HFF-Myc (cell line): ENCODE measurements at regions not wholly inside any gene's neighbourhood (a gene's known extent, or its start where the extent isn't known, plus 50 kb on each side); places are given as distances from the start of the nearest gene placed in this dataset.

Experiments used
- DNase-seq: peaks from one replicate; pipeline ENCODE4 v3.0.0-alpha.2; 2011; ENCODE audit warnings: low read depth; ENCODE audit errors: extremely low read depth
- H3K4me3 ChIP-seq: replicated peaks from 2 replicates; pipeline ENCODE4 v1.5.1; 2011; ENCODE audit warnings: low read depth, mild to moderate bottlenecking, control low read depth, low read length
- TF ChIP-seq, protein P1 (sequence below): IDR thresholded peaks from 2 replicates; pipeline ENCODE4 v1.5.1; 2012; ENCODE audit warnings: mild to moderate bottlenecking, low read depth, low read length, control low read depth; ENCODE audit errors: missing control alignments

DNA sequence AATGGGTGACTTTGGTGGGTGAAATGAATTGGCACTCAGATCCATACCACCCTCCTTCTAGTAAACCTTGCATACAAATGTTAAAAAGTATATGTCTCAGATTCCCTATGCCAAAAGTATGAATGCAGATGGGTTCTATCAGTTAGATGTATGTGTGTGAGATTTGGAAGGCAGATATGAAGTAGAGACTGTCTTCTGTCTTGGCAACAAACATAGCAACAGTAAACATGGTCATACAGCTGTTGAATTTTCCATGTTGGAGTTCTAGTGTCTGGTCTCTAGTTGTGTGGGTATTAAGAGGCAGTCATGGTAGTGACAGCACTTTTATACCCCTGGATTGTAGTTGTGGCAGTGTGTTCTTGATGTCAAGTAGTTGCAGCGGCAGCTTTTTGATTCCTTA, 125.6 kb upstream of the PITX1 start:
- no peak for DNase-seq
- no peak overlapping the region for H3K4me3 ChIP-seq
- TF ChIP-seq, protein P1, sequence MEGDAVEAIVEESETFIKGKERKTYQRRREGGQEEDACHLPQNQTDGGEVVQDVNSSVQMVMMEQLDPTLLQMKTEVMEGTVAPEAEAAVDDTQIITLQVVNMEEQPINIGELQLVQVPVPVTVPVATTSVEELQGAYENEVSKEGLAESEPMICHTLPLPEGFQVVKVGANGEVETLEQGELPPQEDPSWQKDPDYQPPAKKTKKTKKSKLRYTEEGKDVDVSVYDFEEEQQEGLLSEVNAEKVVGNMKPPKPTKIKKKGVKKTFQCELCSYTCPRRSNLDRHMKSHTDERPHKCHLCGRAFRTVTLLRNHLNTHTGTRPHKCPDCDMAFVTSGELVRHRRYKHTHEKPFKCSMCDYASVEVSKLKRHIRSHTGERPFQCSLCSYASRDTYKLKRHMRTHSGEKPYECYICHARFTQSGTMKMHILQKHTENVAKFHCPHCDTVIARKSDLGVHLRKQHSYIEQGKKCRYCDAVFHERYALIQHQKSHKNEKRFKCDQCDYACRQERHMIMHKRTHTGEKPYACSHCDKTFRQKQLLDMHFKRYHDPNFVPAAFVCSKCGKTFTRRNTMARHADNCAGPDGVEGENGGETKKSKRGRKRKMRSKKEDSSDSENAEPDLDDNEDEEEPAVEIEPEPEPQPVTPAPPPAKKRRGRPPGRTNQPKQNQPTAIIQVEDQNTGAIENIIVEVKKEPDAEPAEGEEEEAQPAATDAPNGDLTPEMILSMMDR: no peak

DNA sequence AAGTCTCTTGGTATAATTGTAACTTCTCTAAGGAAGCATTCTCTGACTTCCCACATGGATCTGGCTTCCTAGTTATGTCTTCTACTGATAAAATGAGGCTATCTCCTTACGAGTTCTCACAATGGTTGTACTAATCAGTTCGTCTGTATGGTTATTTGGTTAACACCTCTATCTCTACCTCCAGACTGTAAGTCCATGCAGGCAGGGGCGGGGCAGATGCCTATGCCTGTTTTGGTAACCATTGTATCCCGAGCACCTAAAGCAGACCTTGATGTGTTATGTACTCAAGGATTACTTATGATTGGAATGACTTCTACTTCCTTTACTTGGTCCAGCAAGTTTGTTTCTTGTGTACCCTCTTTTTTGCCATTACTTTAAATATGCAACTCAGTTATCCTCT, 125.0 kb upstream of the PITX1 start:
- TF ChIP-seq, protein P1: no peak
- H3K4me3 ChIP-seq: no peak overlapping the region
- no peak for DNase-seq

- no peak overlapping the region for H3K4me3 ChIP-seq
- TF ChIP-seq, protein P1: no peak
- DNase-seq: no peak
Measured at GRCh38 chr5:135158314-135158697, 124.3 kb upstream of the PITX1 start.

- DNase-seq: no peak
- TF ChIP-seq, protein P1: no peak
- H3K4me3 ChIP-seq: no peak overlapping the region
Measured at GRCh38 chr5:135157421-135158313, 123.6 kb upstream of the PITX1 start.

- TF ChIP-seq, protein P1: no peak
Measured at GRCh38 chr5:135156715-135157404, 122.8 kb upstream of the PITX1 start.

DNA sequence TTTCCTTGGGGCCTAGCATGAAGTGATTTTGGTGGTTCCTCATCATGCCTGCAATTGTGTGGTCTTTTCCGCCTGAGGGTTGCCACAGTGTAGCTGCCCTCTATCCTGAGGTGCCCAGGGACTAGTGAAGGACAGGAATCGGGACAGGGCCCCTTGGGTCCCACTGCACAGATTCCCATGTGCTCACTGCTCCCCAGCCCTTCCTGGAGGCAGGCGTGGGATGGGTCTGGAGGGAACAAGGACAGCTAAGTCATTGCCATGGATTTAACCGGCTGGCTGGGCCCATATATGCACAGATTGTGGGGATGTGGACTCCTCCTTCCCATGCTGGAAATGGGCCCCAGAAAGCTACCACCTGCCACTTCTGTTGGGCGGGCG, 122.3 kb upstream of the PITX1 start:
- no peak for DNase-seq
- TF ChIP-seq, protein P1: no peak

More at GRCh38 chr5:135156715-135157404, 122.8 kb upstream of the PITX1 start:
- H3K4me3 ChIP-seq: no peak overlapping the region
- DNase-seq: no peak

More for the DNA sequence above, 122.3 kb upstream of the PITX1 start:
- H3K4me3 ChIP-seq: no peak overlapping the region
